ENCODE measurements at regions not wholly inside any gene's neighbourhood (a gene's known extent, or its start where the extent isn't known, plus 50 kb on each side); places are given as distances from the start of the nearest gene placed in this dataset.

- no peak for TF ChIP-seq CTCF (IDR thresholded peaks at IDR 0.05; ENCODE audit: poor library complexity, severe bottlenecking)
- TF ChIP-seq TAF1 (IDR thresholded peaks at IDR 0.05; ENCODE audit: low read depth), result no peak
- TF ChIP-seq MXI1 (conservative IDR thresholded peaks at IDR 0.05; ENCODE audit: poor library complexity, severe bottlenecking), result no peak
- no peak for TF ChIP-seq EZH2 (IDR thresholded peaks at IDR 0.05; ENCODE audit: borderline replicate concordance, insufficient read depth, low read length, poor library complexity, severe bottlenecking)
These were observed 190.8 kb downstream of the ELAVL2 start for GRCh38 chr9:23635276-23635675.
